ENCODE measurements at regions not wholly inside any gene's neighbourhood (a gene's known extent, or its start where the extent isn't known, plus 50 kb on each side); places are given as distances from the start of the nearest gene placed in this dataset.

GRCh38 chr6:137798846-137799245, 68.2 kb upstream of the TNFAIP3 start (continued):
- no peak for TF ChIP-seq TAF1 (IDR thresholded peaks at IDR 0.05; ENCODE audit: low read depth, low read length)
- TF ChIP-seq PHF8 (conservative IDR thresholded peaks at IDR 0.05; ENCODE audit: low read depth, low read length): no peak
- no peak for TF ChIP-seq ZNF274 (IDR thresholded peaks at IDR 0.05; ENCODE audit: borderline replicate concordance, extremely low read depth, low read length)
- TF ChIP-seq POLR2AphosphoS5 (IDR thresholded peaks at IDR 0.05; ENCODE audit: low read depth, low read length): no peak

Data from H1 (cell line).